ENCODE measurements at regions not wholly inside any gene's neighbourhood (a gene's known extent, or its start where the extent isn't known, plus 50 kb on each side); places are given as distances from the start of the nearest gene placed in this dataset.

- no peak overlapping the region for H3K27ac ChIP-seq
- TF ChIP-seq CTCF (IDR thresholded peaks at IDR 0.05) = no peak
- no peaks in the 10 kb centered on the region for H3K4me1 ChIP-seq (ENCODE audit: control insufficient read depth in 1 of 2, insufficient read depth in 1 of 2, low read depth in 1 of 2, low read length in 1 of 2)
- H3K4me3 ChIP-seq (ENCODE audit: low read depth in 1 of 2, low read length in 1 of 2) = no peak overlapping the region
- no peaks in the 10 kb centered on the region for H3K9me3 ChIP-seq
- H3K36me3 ChIP-seq = no peaks in the 10 kb centered on the region
- H3K27me3 ChIP-seq = no peaks in the 10 kb centered on the region
Observed at GRCh38 chr12:59036973-59037762, 116.9 kb upstream of the LRIG3 start.

- Histone ChIP-seq H3K36me3 (no peaks in the 10 kb centered on the region), H3K4me1 (ENCODE audit: control insufficient read depth in 1 of 2, insufficient read depth in 1 of 2, low read depth in 1 of 2, low read length in 1 of 2) (no peaks in the 10 kb centered on the region), H3K27ac (no peak overlapping the region), H3K4me3 (ENCODE audit: low read depth in 1 of 2, low read length in 1 of 2) (no peak overlapping the region), H3K27me3 (no peaks in the 10 kb centered on the region), H3K9me3 (no peaks in the 10 kb centered on the region)
- no peak for TF ChIP-seq CTCF (IDR thresholded peaks at IDR 0.05)
Observed at GRCh38 chr12:59036347-59036746, 116.0 kb upstream of the LRIG3 start.

- Histone ChIP-seq H3K27ac (no peak overlapping the region), H3K4me3 (ENCODE audit: low read depth in 1 of 2, low read length in 1 of 2) (no peak overlapping the region), H3K9me3 (no peaks in the 10 kb centered on the region), H3K36me3 (no peaks in the 10 kb centered on the region), H3K27me3 (no peaks in the 10 kb centered on the region), H3K4me1 (ENCODE audit: control insufficient read depth in 1 of 2, insufficient read depth in 1 of 2, low read depth in 1 of 2, low read length in 1 of 2) (no peaks in the 10 kb centered on the region)
- no peak for TF ChIP-seq CTCF (IDR thresholded peaks at IDR 0.05)
Observed at GRCh38 chr12:59031313-59031712, 111.0 kb upstream of the LRIG3 start.

- no peak for TF ChIP-seq CTCF (IDR thresholded peaks at IDR 0.05)
- Histone ChIP-seq H3K27me3 (no peaks in the 10 kb centered on the region), H3K9me3 (no peaks in the 10 kb centered on the region), H3K27ac (no peak overlapping the region), H3K36me3 (no peaks in the 10 kb centered on the region), H3K4me3 (ENCODE audit: low read depth in 1 of 2, low read length in 1 of 2) (no peak overlapping the region), H3K4me1 (ENCODE audit: control insufficient read depth in 1 of 2, insufficient read depth in 1 of 2, low read depth in 1 of 2, low read length in 1 of 2) (no peaks in the 10 kb centered on the region)
Observed at GRCh38 chr12:59030415-59030814, 110.1 kb upstream of the LRIG3 start.

- H3K9me3 ChIP-seq = no peaks in the 10 kb centered on the region
- no peak for TF ChIP-seq CTCF (IDR thresholded peaks at IDR 0.05)
Observed at GRCh38 chr12:59027199-59027598, 106.9 kb upstream of the LRIG3 start.

More at GRCh38 chr12:59027199-59027598, 106.9 kb upstream of the LRIG3 start:
- H3K27me3 ChIP-seq = no peaks in the 10 kb centered on the region
- no peaks in the 10 kb centered on the region for H3K36me3 ChIP-seq
- H3K27ac ChIP-seq = no peak overlapping the region
- no peak overlapping the region for H3K4me3 ChIP-seq (ENCODE audit: low read depth in 1 of 2, low read length in 1 of 2)
- H3K4me1 ChIP-seq (ENCODE audit: control insufficient read depth in 1 of 2, insufficient read depth in 1 of 2, low read depth in 1 of 2, low read length in 1 of 2) = no peaks in the 10 kb centered on the region
